LNCAP (cell line): ENCODE measurements at regions not wholly inside any gene's neighbourhood (a gene's known extent, or its start where the extent isn't known, plus 50 kb on each side); places are given as distances from the start of the nearest gene placed in this dataset.

Source experiments
- CTCF ChIP-seq: fragments of 450-650 bp; IDR thresholded peaks from 2 replicates; pipeline ENCODE4 v1.5.1; 2017; ENCODE audit warnings: mild to moderate bottlenecking

- TF ChIP-seq CTCF = no peak
Observed at GRCh38 chr3:112765531-112765930, 81.1 kb downstream of the CD200R1L start.

GRCh38 chr3:112763258-112763657 lies 83.4 kb downstream of the CD200R1L start:
- TF ChIP-seq CTCF = no peak

- no peak for TF ChIP-seq CTCF
Observed at GRCh38 chr3:112761062-112761638, 85.5 kb downstream of the CD200R1L start.

GRCh38 chr3:112759681-112760080 lies 87.0 kb downstream of the CD200R1L start:
- no peak for TF ChIP-seq CTCF

- TF ChIP-seq CTCF = no peak
Observed at GRCh38 chr3:112759210-112759609, 87.5 kb downstream of the CD200R1L start.

- TF ChIP-seq CTCF = no peak
Observed at GRCh38 chr3:112757197-112757596, 89.5 kb downstream of the CD200R1L start.

GRCh38 chr3:112755845-112756613 lies 90.6 kb downstream of the CD200R1L start:
- no peak for TF ChIP-seq CTCF
